HL-60/S4 treated with phorbol 12-myristate 13-acetate at 8.2 ng/mL for 4 days and 3 days (cell line): ENCODE measurements at regions not wholly inside any gene's neighbourhood (a gene's known extent, or its start where the extent isn't known, plus 50 kb on each side); places are given as distances from the start of the nearest gene placed in this dataset.
"Not testable (repeated sequence)": the region's sequence is repeated elsewhere in the genome, so short reads cannot be mapped to it uniquely, and the experiment has no call there.

Source experiments
- in situ Hi-C: fragments of 300-500 bp; cut with MboI; formaldehyde crosslinking; loops from 2 replicates; pipeline ENCODE4 v1.15.0; 2022; ENCODE audit warnings: low sequenced_read_pairs

DNA sequence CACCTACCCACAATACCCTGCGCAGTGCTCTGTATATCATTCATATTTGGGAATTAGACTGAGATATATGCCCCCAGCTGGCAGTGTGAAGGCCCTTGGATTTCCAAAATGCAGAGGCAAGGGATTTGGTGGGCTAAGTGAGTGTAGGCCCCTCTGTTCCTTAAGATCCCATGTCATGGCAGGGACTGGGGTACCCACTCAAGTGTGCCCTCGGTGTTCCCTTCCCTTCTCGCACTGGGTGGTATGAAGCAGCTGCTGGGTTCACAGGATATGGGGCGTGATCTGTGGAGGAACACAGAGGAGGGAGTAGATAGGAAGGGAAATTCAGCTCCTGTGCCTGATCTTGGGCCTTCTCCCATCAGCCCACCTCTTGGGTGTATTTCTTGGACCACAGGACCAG is 63.1 kb upstream of the VASH1 start:
- in situ Hi-C loops = no loop called here

DNA sequence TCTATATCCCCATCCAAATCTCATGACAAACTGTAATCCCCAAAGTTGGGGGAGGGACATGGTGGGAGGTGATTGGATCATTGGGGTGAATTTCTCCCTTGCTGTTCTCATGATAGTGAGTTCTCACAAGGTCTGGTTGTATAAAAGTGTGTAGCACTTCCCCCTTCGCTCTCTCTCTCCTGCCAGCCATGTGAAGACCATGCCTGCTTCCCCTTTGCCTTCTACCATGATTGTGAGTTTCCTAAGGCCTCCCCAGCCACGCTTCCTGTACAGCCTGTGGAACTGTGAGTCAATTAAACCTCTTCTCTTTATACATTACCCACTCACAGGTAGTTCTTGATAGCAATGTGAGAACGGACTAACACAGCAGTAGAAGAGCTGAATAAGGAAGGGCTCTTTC is 62.6 kb upstream of the VASH1 start:
- in situ Hi-C loops = no loop called here

DNA sequence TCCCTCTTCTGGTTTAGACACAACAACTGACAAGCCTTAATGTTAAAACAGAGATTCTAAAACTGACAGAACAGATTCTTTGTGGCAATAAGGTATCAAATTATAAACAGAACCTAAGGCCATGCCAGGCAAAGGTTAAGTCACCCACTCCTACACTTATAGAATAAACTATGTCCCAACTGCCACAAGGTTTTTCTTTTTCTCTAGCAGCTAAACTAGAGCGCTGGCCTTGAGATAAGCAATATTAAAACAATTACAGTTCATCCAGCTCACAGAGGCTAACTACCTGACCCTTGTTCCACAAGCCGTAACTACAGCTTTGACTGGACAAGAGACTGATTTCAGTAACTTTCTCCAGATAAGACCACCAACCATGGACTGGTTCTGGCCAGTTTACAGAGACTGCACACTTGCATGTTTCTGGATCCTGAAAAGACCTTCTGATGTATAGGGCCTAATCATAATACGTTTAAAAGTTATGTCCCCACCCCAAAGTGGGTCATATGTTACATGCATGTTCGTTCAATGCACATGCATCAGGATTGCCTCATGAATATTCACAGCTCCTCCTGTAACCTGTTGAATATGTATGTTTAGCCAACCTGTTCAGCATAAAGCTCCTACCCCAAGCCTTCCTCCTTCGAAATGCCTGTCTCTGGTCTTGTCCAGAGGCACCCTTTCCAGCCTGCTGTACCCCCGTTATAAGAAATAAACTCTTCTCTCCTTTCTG is 61.9 kb upstream of the VASH1 start:
- in situ Hi-C loops = no loop called here

DNA sequence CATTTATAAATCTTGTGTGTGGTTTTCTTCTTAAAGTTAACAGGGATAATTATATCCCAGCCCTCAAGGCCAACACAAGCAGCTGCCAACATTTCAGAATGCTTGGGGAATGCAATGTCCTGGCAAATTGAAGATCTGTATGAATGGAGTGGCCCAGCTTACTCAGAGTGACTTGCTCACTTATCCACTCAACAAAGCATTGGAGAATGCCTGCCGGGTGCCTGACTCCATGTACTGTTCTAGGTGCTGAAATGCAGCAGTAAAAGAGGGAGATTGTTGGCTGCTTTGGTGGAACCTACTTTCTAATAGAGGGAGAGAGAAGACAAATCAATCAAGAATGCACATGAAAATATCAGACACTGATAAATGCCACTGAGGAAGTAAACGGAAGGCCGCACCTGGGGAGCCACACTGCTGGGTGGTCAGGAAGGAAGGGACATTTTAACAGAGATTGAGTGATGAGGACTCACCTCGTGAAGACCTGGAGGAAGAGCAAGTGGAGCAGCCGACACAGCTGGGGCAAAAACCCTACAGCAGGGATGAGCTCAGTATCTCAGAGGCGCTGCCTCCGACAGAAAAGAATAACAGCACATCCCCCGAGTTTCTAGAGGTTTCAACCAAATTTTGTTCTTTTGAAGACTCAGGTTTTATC is 61.2 kb upstream of the VASH1 start:
- in situ Hi-C loops = no loop called here

DNA sequence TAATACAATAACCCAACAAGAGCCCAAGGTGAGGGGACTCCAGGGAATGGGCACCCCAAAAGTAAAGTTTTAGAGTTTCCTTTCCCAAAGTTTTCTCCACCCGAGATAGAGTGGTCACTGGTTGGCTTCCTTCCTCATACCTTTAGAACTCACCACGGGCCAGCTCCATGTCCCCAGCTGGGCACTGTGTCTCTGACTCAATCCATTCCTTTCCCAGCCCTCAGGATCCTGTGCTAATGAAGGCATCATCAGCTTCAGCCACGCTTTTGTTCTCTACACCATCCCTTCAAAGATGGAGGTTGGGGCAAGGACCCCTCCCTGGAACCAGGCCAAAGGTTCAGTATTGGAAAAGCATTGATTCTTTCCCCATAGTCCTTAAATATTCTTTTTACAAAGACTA is 59.8 kb upstream of the VASH1 start:
- in situ Hi-C loops = no loop called here

DNA sequence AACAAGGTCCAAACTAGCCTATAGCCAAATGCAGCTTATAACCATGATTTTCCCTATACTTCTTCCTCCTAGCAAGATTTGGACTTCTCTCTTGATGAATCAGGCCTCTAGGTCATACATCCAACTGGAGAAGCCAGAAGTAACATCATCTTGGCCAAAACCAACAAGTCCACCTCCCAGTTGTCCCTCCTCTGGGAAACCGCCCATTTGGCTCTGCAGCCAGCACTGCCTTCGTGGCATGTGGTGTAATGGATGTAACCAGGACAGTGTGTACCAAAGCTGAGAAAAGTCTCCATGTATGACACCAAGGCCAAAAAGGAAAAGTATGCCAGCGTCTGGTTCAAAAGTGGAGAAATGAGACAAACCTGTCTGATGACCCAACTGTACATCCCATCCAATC is 59.3 kb upstream of the VASH1 start:
- in situ Hi-C loops = no loop called here

DNA sequence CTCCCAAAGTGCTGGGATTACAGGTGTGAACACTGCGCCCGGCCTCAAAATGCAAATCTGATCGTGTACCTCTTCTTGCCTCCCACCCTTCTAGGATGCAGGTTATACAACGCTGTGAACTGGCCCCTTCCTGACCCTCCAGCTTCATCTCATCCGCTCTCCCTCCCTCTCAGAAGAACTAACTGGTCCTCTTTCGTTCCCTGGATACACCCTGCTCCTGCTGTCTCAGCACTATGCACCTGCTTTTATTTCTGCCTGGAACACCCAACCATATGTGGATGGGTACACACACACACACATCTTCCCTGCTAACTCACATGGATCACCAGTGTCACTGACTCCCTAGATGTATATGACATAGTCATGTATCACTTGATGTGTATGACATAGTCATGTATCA is 56.1 kb upstream of the VASH1 start:
- in situ Hi-C loops = no loop called here

DNA sequence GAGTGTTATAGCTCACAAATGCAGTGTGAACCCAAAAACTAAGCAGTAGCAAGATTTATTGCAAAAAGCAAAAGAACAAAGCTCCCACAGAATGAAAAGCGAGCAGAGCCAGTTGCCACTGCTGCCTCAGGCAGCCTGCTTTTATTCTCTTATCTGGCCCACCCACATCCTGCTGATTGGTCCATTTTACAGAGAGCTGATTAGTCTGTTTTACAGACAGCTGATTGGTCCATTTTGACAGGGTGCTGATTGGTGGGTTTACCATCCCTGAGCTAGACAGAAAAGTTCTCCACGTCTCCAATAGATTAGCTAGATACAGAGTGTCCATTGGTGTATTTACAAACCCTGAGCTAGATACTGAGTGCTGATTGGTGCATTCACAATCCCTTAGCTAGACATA is 55.1 kb upstream of the VASH1 start:
- in situ Hi-C loops = not testable (repeated sequence)

DNA sequence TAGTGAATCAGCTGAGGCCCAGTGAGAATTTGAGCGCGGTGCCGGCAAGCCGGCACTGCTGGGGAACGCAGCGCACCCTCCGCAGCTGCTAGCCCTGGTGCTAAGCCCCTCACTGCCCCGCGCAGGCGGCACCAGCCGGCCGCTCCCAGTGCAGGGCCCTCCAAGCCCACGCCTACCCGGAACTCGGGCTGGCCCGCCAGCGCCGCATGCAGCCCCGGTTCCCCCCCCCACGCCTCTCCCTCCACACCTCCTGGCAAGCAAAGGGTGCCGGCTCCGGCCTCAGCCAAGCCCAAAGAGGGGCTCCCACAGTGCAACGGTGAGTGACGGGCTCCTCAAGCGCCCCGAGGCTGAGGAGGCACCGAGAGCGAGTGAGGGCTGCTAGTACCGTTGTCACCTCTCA is 54.5 kb upstream of the VASH1 start:
- in situ Hi-C loops = no loop called here

DNA sequence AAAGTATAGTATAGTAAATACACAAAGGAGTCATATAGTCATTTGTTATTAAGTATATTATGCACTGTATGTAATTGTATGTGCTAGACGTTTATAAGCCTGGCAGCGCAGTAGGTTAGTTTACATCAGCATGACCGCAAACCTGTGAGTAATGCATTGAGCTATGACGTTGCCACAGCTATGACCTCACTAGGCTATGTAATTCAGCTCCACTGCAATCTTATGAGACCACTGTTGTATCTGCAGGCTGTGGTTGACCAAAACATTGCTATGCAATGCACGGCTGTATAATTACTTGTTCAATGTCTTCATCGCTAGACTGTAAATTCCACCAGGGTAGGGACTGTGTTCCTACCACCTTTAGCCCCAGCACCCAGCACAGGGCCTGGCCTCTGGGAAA is 53.2 kb upstream of the VASH1 start:
- in situ Hi-C loops = no loop called here

DNA sequence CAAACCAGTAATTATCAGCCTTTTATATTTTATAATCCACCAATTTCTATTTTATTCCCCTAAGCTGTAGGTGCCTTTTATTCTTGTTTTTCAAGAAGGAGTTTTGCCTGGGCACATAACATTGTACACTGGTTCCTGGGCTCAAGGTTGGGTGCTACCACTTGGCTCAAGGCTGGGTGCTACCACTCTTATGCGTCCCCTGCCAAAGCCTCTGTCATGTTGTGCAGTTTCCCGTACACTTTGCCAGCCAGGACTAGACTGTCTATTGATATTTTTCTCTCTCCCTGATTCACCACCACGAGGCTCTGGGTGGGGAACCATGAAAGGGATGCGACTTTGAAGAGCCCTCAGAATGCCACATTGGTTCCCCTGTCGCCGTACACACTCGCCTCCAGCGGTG is 52.5 kb upstream of the VASH1 start:
- in situ Hi-C loops = no loop called here

DNA sequence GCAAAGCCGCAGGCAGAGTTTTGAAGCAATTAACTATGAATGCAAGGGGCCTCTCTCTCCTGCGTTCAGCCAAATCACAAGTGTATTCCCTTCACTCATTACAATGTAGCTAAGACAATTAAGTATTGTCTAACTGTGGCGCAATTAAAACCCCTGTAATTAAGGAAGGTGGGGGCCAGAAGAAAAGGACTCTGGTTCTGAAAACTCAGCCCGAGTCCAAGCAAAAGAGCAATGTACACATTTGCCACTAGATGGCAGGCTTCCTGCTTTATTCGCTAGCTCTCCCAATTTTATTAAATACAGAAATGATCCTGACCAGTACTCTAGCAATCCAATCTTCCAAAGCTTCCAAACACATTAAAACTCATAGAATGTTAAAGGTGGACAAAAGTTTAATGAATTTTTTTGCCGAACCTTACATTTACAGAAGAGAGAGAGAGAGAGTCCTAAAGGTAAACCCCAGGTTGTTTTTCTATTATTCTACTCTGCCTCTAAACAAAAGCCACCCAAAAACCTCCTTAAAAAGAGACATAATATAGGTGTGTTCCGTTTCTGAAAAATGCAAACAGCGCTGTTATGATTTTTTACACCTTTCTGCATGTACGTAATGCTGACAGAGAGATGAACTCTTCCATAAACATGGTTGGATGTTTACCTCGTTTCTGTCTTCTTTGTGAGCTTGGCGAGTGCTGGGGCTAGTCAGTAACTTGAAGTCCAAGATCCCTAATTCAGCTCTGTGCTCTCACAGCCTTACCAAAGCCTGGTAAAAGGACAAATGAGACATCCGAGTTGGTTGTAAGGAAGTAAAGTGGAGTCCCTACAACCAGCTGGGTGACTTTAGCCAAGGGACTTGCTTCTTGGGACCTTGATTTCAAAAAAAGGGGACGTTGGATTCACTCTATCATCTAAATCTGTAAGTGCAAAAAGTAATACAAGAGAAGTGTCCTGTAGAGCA is 50.9 kb upstream of the VASH1 start:
- in situ Hi-C loops = loop anchor here (10.0 kb wide), 1 partner anchor 74 kb away; no protein-coding TSS in a partner anchor
